IMR-90 (cell line): ENCODE measurements at regions not wholly inside any gene's neighbourhood (a gene's known extent, or its start where the extent isn't known, plus 50 kb on each side); places are given as distances from the start of the nearest gene placed in this dataset.

ENCODE experiments used
- ATAC-seq: fragments of 200-7000 bp; cut with Tn5 transposase; 2 replicates; pipeline ENCODE4 v1.9.1; 2020; ENCODE audit warnings: low read depth, mild to moderate bottlenecking, moderate library complexity
- BruUV-seq: library from RNA; stranded (reverse); fragments of 400-500 nt; replicated peaks from 2 replicates; lab custom pipeline; 2021; lab: Mats Ljungman, UMichigan
- CTCF ChIA-PET: fragments of 300-600 bp; formaldehyde crosslinking; extraction: SDS; loops from one replicate; lab custom pipeline; 2021; ENCODE audit warnings: antibody characterized with exemption; lab: Yijun Ruan, JAX
- POLR2A ChIA-PET: fragments of 300-600 bp; sonication (Branson Sonifier 250); formaldehyde crosslinking; loops from one replicate; lab custom pipeline; 2022; ENCODE audit warnings: antibody characterized with exemption; ENCODE audit not compliant: unreplicated experiment; lab: Charles Lee
- DNase-seq: peaks from one replicate; pipeline ENCODE4 v3.0.0; 2013
- H2AFZ ChIP-seq: replicated peaks from 2 replicates; pipeline ENCODE3; 2013; ENCODE audit warnings: low read length, mild to moderate bottlenecking; ENCODE audit not compliant: poor library complexity
- H2AK5ac ChIP-seq: 2 replicates; pipeline ENCODE4 v1.6.1; 2013; ENCODE audit warnings: low read depth, low read length, inconsistent platforms
- H2AK9ac ChIP-seq: replicated peaks from 2 replicates; pipeline ENCODE3; 2013; ENCODE audit warnings: mild to moderate bottlenecking, low read depth, low read length, moderate library complexity; ENCODE audit not compliant: poor library complexity
- H2BK120ac ChIP-seq: 2 replicates; pipeline ENCODE4 v1.6.1; 2013; ENCODE audit warnings: low read depth, low read length, inconsistent platforms
- H2BK15ac ChIP-seq: 3 replicates; pipeline ENCODE4 v1.6.1; 2013; ENCODE audit warnings: low read depth, low read length, inconsistent platforms
- H2BK20ac ChIP-seq: 2 replicates; pipeline ENCODE4 v1.6.1; 2013; ENCODE audit warnings: low read depth, mild to moderate bottlenecking, inconsistent platforms, low read length, moderate library complexity
- H2BK5ac ChIP-seq: 2 replicates; pipeline ENCODE4 v1.6.1; 2013; ENCODE audit warnings: mild to moderate bottlenecking, low read depth, low read length, inconsistent platforms; ENCODE audit not compliant: poor library complexity, severe bottlenecking
- H3K14ac ChIP-seq: replicated peaks from 2 replicates; pipeline ENCODE4 v1.6.1; 2013; ENCODE audit warnings: low read depth, low read length, inconsistent platforms
- H3K18ac ChIP-seq: 2 replicates; pipeline ENCODE4 v1.6.1; 2013; ENCODE audit warnings: low read depth, low read length, control low read depth
- H3K23ac ChIP-seq: 2 replicates; pipeline ENCODE4 v1.6.1; 2013; ENCODE audit warnings: low read depth, low read length, inconsistent platforms
- H3K27ac ChIP-seq: 2 replicates; pipeline ENCODE4 v1.5.1; 2013; ENCODE audit warnings: mild to moderate bottlenecking, control low read depth, low read length; ENCODE audit not compliant: insufficient read depth
- H3K27me3 ChIP-seq: 2 replicates; pipeline ENCODE4 v1.6.1; 2013; ENCODE audit warnings: low read length; ENCODE audit not compliant: control insufficient read depth, insufficient read depth
- H3K36me3 ChIP-seq: 2 replicates; pipeline ENCODE4 v1.6.1; 2013; ENCODE audit warnings: low read length, mixed read lengths; ENCODE audit not compliant: control insufficient read depth, insufficient read depth
- H3K4ac ChIP-seq: 2 replicates; pipeline ENCODE4 v1.6.1; 2013; ENCODE audit warnings: low read depth, low read length, inconsistent platforms
- H3K4me1 ChIP-seq: 2 replicates; pipeline ENCODE4 v1.6.1; 2013; ENCODE audit warnings: low read length, mixed read lengths; ENCODE audit not compliant: control insufficient read depth, insufficient read depth
- H3K4me2 ChIP-seq: 2 replicates; pipeline ENCODE4 v1.6.1; 2013; ENCODE audit warnings: low read depth, mild to moderate bottlenecking, control low read depth, low read length, moderate library complexity
- H3K4me3 ChIP-seq: 2 replicates; pipeline ENCODE4 v1.5.1; 2013; ENCODE audit warnings: low read depth, mild to moderate bottlenecking, control low read depth, low read length, moderate library complexity; ENCODE audit not compliant: insufficient read depth
- H3K56ac ChIP-seq: 2 replicates; pipeline ENCODE4 v1.6.1; 2013; ENCODE audit warnings: low read length, inconsistent platforms; ENCODE audit not compliant: insufficient read depth; ENCODE audit errors: extremely low read depth
- H3K79me1 ChIP-seq, 2 experiments: 2 replicates each; pipeline ENCODE4 v1.6.1; 2013; ENCODE audit warnings: low read length in 2 of 2, inconsistent platforms in 1 of 2, low read depth in 1 of 2
- H3K9ac ChIP-seq: 2 replicates; pipeline ENCODE4 v1.6.1; 2013; ENCODE audit warnings: low read depth, low read length, control low read depth
- H3K9me1 ChIP-seq: 2 replicates; pipeline ENCODE4 v1.6.1; 2013; ENCODE audit warnings: low read length, inconsistent platforms; ENCODE audit not compliant: insufficient read depth
- H3K9me3 ChIP-seq: 2 replicates; pipeline ENCODE4 v1.6.1; 2013; ENCODE audit warnings: low read length; ENCODE audit not compliant: control insufficient read depth, insufficient read depth
- H4K20me1 ChIP-seq: 2 replicates; pipeline ENCODE4 v1.6.1; 2013; ENCODE audit warnings: low read length, inconsistent platforms; ENCODE audit not compliant: insufficient read depth
- H4K5ac ChIP-seq: 2 replicates; pipeline ENCODE4 v1.6.1; 2013; ENCODE audit warnings: mild to moderate bottlenecking, low read depth, low read length, control low read depth
- H4K8ac ChIP-seq, 2 experiments: 2 replicates each; pipeline ENCODE4 v1.6.1; 2013; ENCODE audit warnings: low read depth in 2 of 2, low read length in 2 of 2, control low read depth in 1 of 2, inconsistent platforms in 1 of 2
- H4K91ac ChIP-seq: 2 replicates; pipeline ENCODE4 v1.6.1; 2013; ENCODE audit warnings: low read depth, low read length, inconsistent platforms; ENCODE audit not compliant: insufficient read depth
- CEBPB ChIP-seq: IDR thresholded peaks from 2 replicates; pipeline ENCODE4 v1.6.1; 2012; ENCODE audit warnings: low read depth, low read length, improper control_type of control experiment
- FOS ChIP-seq: fragments of 150-350 bp; IDR thresholded peaks from 2 replicates; pipeline ENCODE4 v1.6.1; 2016; ENCODE audit warnings: low read depth, low read length
- MXI1 ChIP-seq: IDR thresholded peaks from 2 replicates; pipeline ENCODE4 v1.6.1; 2012; ENCODE audit warnings: low read depth, mild to moderate bottlenecking, low read length, moderate library complexity, borderline replicate concordance
- POLR2A ChIP-seq: IDR thresholded peaks from 2 replicates; pipeline ENCODE4 v1.6.1; 2012; ENCODE audit warnings: mild to moderate bottlenecking, low read depth, low read length
- USF2 ChIP-seq: fragments of 150-350 bp; IDR thresholded peaks from 2 replicates; pipeline ENCODE4 v1.6.1; 2017; ENCODE audit warnings: mild to moderate bottlenecking, antibody characterized with exemption, low read length, low read depth
- WGBS, 2 experiments: methylation state at CpG; one replicate each; pipeline versions ENCODE4 v1.1.5 to v1.1.7; 2013; ENCODE audit warnings: missing lambda C conversion rate in 2 of 2; ENCODE audit not compliant: insufficient read length in 1 of 2; ENCODE audit errors: extremely low coverage in 2 of 2; 5-methylcytosine and 5-hydroxymethylcytosine counted together
- dilution Hi-C: fragments of 300-500 bp; cut with HindIII; formaldehyde crosslinking; loops from one replicate; pipeline ENCODE4 v1.14.3; 2018; ENCODE audit warnings: low sequenced_read_pairs; ENCODE audit not compliant: unreplicated experiment
- in situ Hi-C: fragments of 300-500 bp; cut with MboI; formaldehyde crosslinking; loops from 3 replicates; pipeline ENCODE4 v1.14.3; 2019; ENCODE audit warnings: low sequenced_read_pairs, inconsistent platforms, mixed read lengths
- intact Hi-C: fragments of 100-400 bp; cut with micrococcal nuclease; formaldehyde crosslinking; loops from 2 replicates; pipeline ENCODE4 v1.10.0; 2022

- whole genome bisulfite sequencing, 2 experiments: no CpG with 5 or more reads among the region's 2 CpGs
- no peak overlapping the region for H2BK20ac ChIP-seq
- no peak overlapping the region for H3K18ac ChIP-seq
- in situ Hi-C loops (no loop called here), intact Hi-C loops (no loop called here), dilution Hi-C loops (no loop called here)
- H3K4me2 ChIP-seq: no peak overlapping the region
- H3K27ac ChIP-seq: no peak overlapping the region
- no peak overlapping the region for H2AFZ ChIP-seq
- H2BK5ac ChIP-seq: no peak overlapping the region
- ChIA-PET CTCF (no interaction called here), POLR2A (no interaction called here)
- no peaks in the 10 kb centered on the region for H3K27me3 ChIP-seq
- no peak overlapping the region for H3K23ac ChIP-seq
- no peak overlapping the region for H2BK15ac ChIP-seq
- no peak overlapping the region for H3K56ac ChIP-seq
- H4K8ac ChIP-seq: no peak overlapping the region
- H4K20me1 ChIP-seq: no peaks in the 10 kb centered on the region
- TF ChIP-seq FOS: no peak
- TF ChIP-seq USF2: no peak
- no peak for TF ChIP-seq POLR2A
- no peak for TF ChIP-seq MXI1
- TF ChIP-seq CEBPB: no peak
- no TSS peak for BruUV-seq
- H2BK120ac ChIP-seq: no peak overlapping the region
- H3K79me1 ChIP-seq: no peaks in the 10 kb centered on the region
- H3K4me3 ChIP-seq: no peak overlapping the region
- H3K4me1 ChIP-seq: no peaks in the 10 kb centered on the region
- 0 out of 2 replicates have a peak, but pooled peaks cover 10% of the 10 kb centered on the region for H3K9me3 ChIP-seq
- no peak overlapping the region for H4K91ac ChIP-seq
- ATAC-seq (no peak), DNase-seq (no peak)
- no peak overlapping the region for H2AK9ac ChIP-seq
- no peak overlapping the region for H3K14ac ChIP-seq
- no peaks in the 10 kb centered on the region for H3K9me1 ChIP-seq
- H3K4ac ChIP-seq: no peak overlapping the region
- no peak overlapping the region for H2AK5ac ChIP-seq
- no peaks in the 10 kb centered on the region for H3K36me3 ChIP-seq
- no peak overlapping the region for H3K9ac ChIP-seq
- no peak overlapping the region for H4K5ac ChIP-seq
Observed at GRCh38 chr11:42047637-42048555, 588.4 kb upstream of the LRRC4C start.
